ENCODE measurements at regions not wholly inside any gene's neighbourhood (a gene's known extent, or its start where the extent isn't known, plus 50 kb on each side); places are given as distances from the start of the nearest gene placed in this dataset.

- no peak overlapping the region for H3K27ac ChIP-seq
- TF ChIP-seq CTCF (IDR thresholded peaks at IDR 0.05; ENCODE audit: low read depth, low read length): no peak
- no peaks in the 10 kb centered on the region for H3K9me3 ChIP-seq (ENCODE audit: low read depth)
- no peaks in the 10 kb centered on the region for H3K36me3 ChIP-seq
- H3K27me3 ChIP-seq: no peaks in the 10 kb centered on the region
- no peak overlapping the region for H3K4me3 ChIP-seq
- no peak for DNase-seq (ENCODE audit: low read depth in 1 of 2, low spot score in 1 of 2)
- H3K4me1 ChIP-seq (ENCODE audit: low read depth): no peaks in the 10 kb centered on the region
Observed at GRCh38 chr6:121578216-121578615, 142.8 kb downstream of the GJA1 start.

GRCh38 chr6:121579478-121579877 lies 144.0 kb downstream of the GJA1 start:
- peaks cover under 1% of the 10 kb centered on the region for H3K4me1 ChIP-seq (ENCODE audit: low read depth)
- no peak for TF ChIP-seq CTCF (IDR thresholded peaks at IDR 0.05; ENCODE audit: low read depth, low read length)
- H3K36me3 ChIP-seq: no peaks in the 10 kb centered on the region
- no peaks in the 10 kb centered on the region for H3K27me3 ChIP-seq
- no peaks in the 10 kb centered on the region for H3K9me3 ChIP-seq (ENCODE audit: low read depth)
- no peak overlapping the region for H3K4me3 ChIP-seq
- DNase-seq (ENCODE audit: low read depth in 1 of 2, low spot score in 1 of 2): no peak
- no peak overlapping the region for H3K27ac ChIP-seq

GRCh38 chr6:121581327-121581726 lies 145.9 kb downstream of the GJA1 start:
- Histone ChIP-seq H3K36me3 (no peaks in the 10 kb centered on the region), H3K9me3 (ENCODE audit: low read depth) (no peaks in the 10 kb centered on the region), H3K4me3 (no peak overlapping the region), H3K27ac (no peak overlapping the region), H3K4me1 (ENCODE audit: low read depth) (peaks cover 7% of the 10 kb centered on the region), H3K27me3 (no peaks in the 10 kb centered on the region)
- TF ChIP-seq CTCF (IDR thresholded peaks at IDR 0.05; ENCODE audit: low read depth, low read length): no peak
- DNase-seq (ENCODE audit: low read depth in 1 of 2, low spot score in 1 of 2): no peak

- peaks cover 7% of the 10 kb centered on the region for H3K4me1 ChIP-seq (ENCODE audit: low read depth)
- DNase-seq (ENCODE audit: low read depth in 1 of 2, low spot score in 1 of 2): no peak
- no peaks in the 10 kb centered on the region for H3K27me3 ChIP-seq
- no peaks in the 10 kb centered on the region for H3K36me3 ChIP-seq
- H3K27ac ChIP-seq: no peak overlapping the region
- no peak for TF ChIP-seq CTCF (IDR thresholded peaks at IDR 0.05; ENCODE audit: low read depth, low read length)
- H3K4me3 ChIP-seq: no peak overlapping the region
- H3K9me3 ChIP-seq (ENCODE audit: low read depth): no peaks in the 10 kb centered on the region
Observed at GRCh38 chr6:121582262-121582661, 146.8 kb downstream of the GJA1 start.

GRCh38 chr6:121584586-121585369 lies 149.3 kb downstream of the GJA1 start:
- DNase-seq (ENCODE audit: low read depth in 1 of 2, low spot score in 1 of 2): peak in 1 of 2 donors; percentile 55
- no peaks in the 10 kb centered on the region for H3K27me3 ChIP-seq

More at GRCh38 chr6:121584586-121585369, 149.3 kb downstream of the GJA1 start:
- H3K36me3 ChIP-seq: no peaks in the 10 kb centered on the region
- no peak overlapping the region for H3K27ac ChIP-seq
- peaks cover 7% of the 10 kb centered on the region for H3K4me1 ChIP-seq (ENCODE audit: low read depth)
- TF ChIP-seq CTCF (IDR thresholded peaks at IDR 0.05; ENCODE audit: low read depth, low read length): no peak
- H3K9me3 ChIP-seq (ENCODE audit: low read depth): no peaks in the 10 kb centered on the region
- H3K4me3 ChIP-seq: no peak overlapping the region

Data from cardiac muscle cell (in vitro differentiated cells and primary cell).